MCF 10A (cell line): ENCODE measurements at regions not wholly inside any gene's neighbourhood (a gene's known extent, or its start where the extent isn't known, plus 50 kb on each side); places are given as distances from the start of the nearest gene placed in this dataset.

Experiments used
- BruUV-seq: library from RNA; stranded (reverse); fragments of 400-500 nt; replicated peaks from 2 replicates; lab custom pipeline; 2021; lab: Mats Ljungman, UMichigan
- CTCF ChIA-PET: fragments of 300-600 bp; sonication (Branson Sonifier 250); formaldehyde crosslinking; extraction: SDS; loops from one replicate; lab custom pipeline; 2021; ENCODE audit warnings: antibody characterized with exemption, inconsistent platforms; lab: Yijun Ruan, JAX
- POLR2A ChIA-PET: fragments of 300-600, 350-650 bp; sonication (Branson Sonifier 250); formaldehyde crosslinking; extraction: SDS; loops from one replicate; lab custom pipeline; 2020; ENCODE audit warnings: antibody characterized with exemption, inconsistent platforms; lab: Yijun Ruan, JAX
- DNase-seq: peaks from one replicate; pipeline ENCODE4 v3.0.0-alpha.2; 2018; ENCODE audit not compliant: unreplicated experiment
- H3K27ac Mint-ChIP-seq: one replicate; pipeline ENCODE4 v1.8.0; 2022; ENCODE audit warnings: mild to moderate bottlenecking, low read depth, mixed read lengths; ENCODE audit not compliant: unreplicated experiment
- H3K27me3 Mint-ChIP-seq: one replicate; pipeline ENCODE4 v1.8.0; 2022; ENCODE audit warnings: mixed read lengths; ENCODE audit not compliant: insufficient read depth, unreplicated experiment
- H3K36me3 Mint-ChIP-seq: one replicate; pipeline ENCODE4 v1.8.0; 2022; ENCODE audit warnings: mild to moderate bottlenecking, moderate library complexity, mixed read lengths; ENCODE audit not compliant: insufficient read depth, unreplicated experiment
- H3K4me1 Mint-ChIP-seq: one replicate; pipeline ENCODE4 v1.8.0; 2022; ENCODE audit warnings: mixed read lengths; ENCODE audit not compliant: insufficient read depth, unreplicated experiment
- H3K4me3 Mint-ChIP-seq: one replicate; pipeline ENCODE4 v1.8.0; 2022; ENCODE audit warnings: mild to moderate bottlenecking, moderate library complexity, mixed read lengths; ENCODE audit not compliant: unreplicated experiment
- H3K9me3 Mint-ChIP-seq: one replicate; pipeline ENCODE4 v1.8.0; 2022; ENCODE audit warnings: mixed read lengths; ENCODE audit not compliant: unreplicated experiment
- CTCF ChIP-seq: fragments of 200-600 bp; IDR thresholded peaks from one replicate; pipeline ENCODE4 v1.8.0; 2022; ENCODE audit warnings: antibody characterized with exemption, mild to moderate bottlenecking; ENCODE audit not compliant: unreplicated experiment
- intact Hi-C: fragments of 100-400 bp; cut with micrococcal nuclease; formaldehyde crosslinking; loops from 2 replicates; pipeline ENCODE4 v1.14.1; 2022

- Mint-ChIP-seq H3K27ac (no peak overlapping the region), H3K36me3 (no peaks in the 10 kb centered on the region), H3K4me3 (no peak overlapping the region), H3K4me1 (no peaks in the 10 kb centered on the region), H3K27me3 (no peaks in the 10 kb centered on the region), H3K9me3 (no peaks in the 10 kb centered on the region)
- TF ChIP-seq CTCF = no peak
- POLR2A ChIA-PET = no interaction called here
- CTCF ChIA-PET = no interaction called here
- BruUV-seq = no TSS peak
- intact Hi-C loops = no loop called here
- no peak for DNase-seq
Observed at GRCh38 chr2:59997371-59997770, 556.1 kb downstream of the BCL11A start.

- DNase-seq = no peak
- H3K9me3 Mint-ChIP-seq = no peaks in the 10 kb centered on the region
- TF ChIP-seq CTCF = no peak
- no peak overlapping the region for H3K4me3 Mint-ChIP-seq
- BruUV-seq = no TSS peak
- intact Hi-C loops = no loop called here
- no peak overlapping the region for H3K27ac Mint-ChIP-seq
- H3K27me3 Mint-ChIP-seq = no peaks in the 10 kb centered on the region
- CTCF ChIA-PET = no interaction called here
- POLR2A ChIA-PET = no interaction called here
- H3K4me1 Mint-ChIP-seq = no peaks in the 10 kb centered on the region
- H3K36me3 Mint-ChIP-seq = no peaks in the 10 kb centered on the region
Observed at GRCh38 chr2:59996855-59997254, 556.6 kb downstream of the BCL11A start.

- ChIA-PET CTCF (no interaction called here), POLR2A (interaction anchor here (0.6 kb wide), 1 partner anchor 465 kb away, joined by 3 read pairs; no protein-coding TSS in a partner anchor)
- no peak for DNase-seq
- intact Hi-C loops = no loop called here
- Mint-ChIP-seq H3K9me3 (no peaks in the 10 kb centered on the region), H3K36me3 (no peaks in the 10 kb centered on the region), H3K27ac (no peak overlapping the region), H3K27me3 (no peaks in the 10 kb centered on the region), H3K4me1 (no peaks in the 10 kb centered on the region), H3K4me3 (no peak overlapping the region)
- no TSS peak for BruUV-seq
- no peak for TF ChIP-seq CTCF
Observed at GRCh38 chr2:59993726-59994125, 559.7 kb downstream of the BCL11A start.

GRCh38 chr2:59988341-59988740, 565.1 kb downstream of the BCL11A start:
- Mint-ChIP-seq H3K36me3 (no peaks in the 10 kb centered on the region), H3K4me1 (no peaks in the 10 kb centered on the region), H3K4me3 (no peak overlapping the region), H3K9me3 (no peaks in the 10 kb centered on the region), H3K27me3 (no peaks in the 10 kb centered on the region), H3K27ac (no peak overlapping the region)
- no TSS peak for BruUV-seq
- no peak for DNase-seq
- ChIA-PET CTCF (interaction anchor here (0.6 to 1.9 kb wide), 2 partner anchors 16 to 40 kb away, joined by 4 read pairs; no protein-coding TSS in a partner anchor), POLR2A (no interaction called here)
- intact Hi-C loops = no loop called here
- no peak for TF ChIP-seq CTCF
